HG03442 (cell line): ENCODE measurements at regions not wholly inside any gene's neighbourhood (a gene's known extent, or its start where the extent isn't known, plus 50 kb on each side); places are given as distances from the start of the nearest gene placed in this dataset.
"Not testable (repeated sequence)": the region's sequence is repeated elsewhere in the genome, so short reads cannot be mapped to it uniquely, and the experiment has no call there.

Experiments
- ATAC-seq: cut with Tn5 transposase; IDR thresholded peaks from one replicate; pipeline ENCODE4 v1.9.1; 2021; ENCODE audit warnings: mild to moderate bottlenecking, moderate library complexity; ENCODE audit not compliant: unreplicated experiment

GRCh38 chr15:68482246-68482645 is 50.3 kb upstream of the ITGA11 start:
- no peak for ATAC-seq

DNA sequence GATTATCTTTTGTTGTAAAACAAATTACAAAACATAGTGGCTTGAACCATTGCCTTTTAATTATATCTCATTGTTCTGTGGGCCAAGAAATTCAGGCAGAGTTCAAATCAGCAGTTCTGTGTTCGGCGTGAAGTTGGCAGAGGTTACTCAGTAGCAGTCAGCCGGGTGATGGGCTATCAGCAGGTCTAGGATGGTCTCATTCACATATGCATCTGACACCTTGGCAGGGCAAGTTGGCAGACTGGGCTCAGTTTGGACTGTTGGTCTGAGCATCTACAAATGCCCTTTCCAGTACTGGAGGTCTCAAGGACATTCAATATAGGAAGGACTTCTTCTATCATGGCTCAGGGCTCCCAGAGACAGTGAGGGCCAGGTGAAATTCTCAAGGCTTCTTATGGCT is 51.2 kb upstream of the ITGA11 start:
- no peak for ATAC-seq

GRCh38 chr15:68484220-68484619 is 52.3 kb upstream of the ITGA11 start:
- no peak for ATAC-seq

GRCh38 chr15:68484696-68485400 is 52.9 kb upstream of the ITGA11 start:
- ATAC-seq = no peak

- no peak for ATAC-seq
Measured at GRCh38 chr15:68485721-68486360, 53.9 kb upstream of the ITGA11 start.

DNA sequence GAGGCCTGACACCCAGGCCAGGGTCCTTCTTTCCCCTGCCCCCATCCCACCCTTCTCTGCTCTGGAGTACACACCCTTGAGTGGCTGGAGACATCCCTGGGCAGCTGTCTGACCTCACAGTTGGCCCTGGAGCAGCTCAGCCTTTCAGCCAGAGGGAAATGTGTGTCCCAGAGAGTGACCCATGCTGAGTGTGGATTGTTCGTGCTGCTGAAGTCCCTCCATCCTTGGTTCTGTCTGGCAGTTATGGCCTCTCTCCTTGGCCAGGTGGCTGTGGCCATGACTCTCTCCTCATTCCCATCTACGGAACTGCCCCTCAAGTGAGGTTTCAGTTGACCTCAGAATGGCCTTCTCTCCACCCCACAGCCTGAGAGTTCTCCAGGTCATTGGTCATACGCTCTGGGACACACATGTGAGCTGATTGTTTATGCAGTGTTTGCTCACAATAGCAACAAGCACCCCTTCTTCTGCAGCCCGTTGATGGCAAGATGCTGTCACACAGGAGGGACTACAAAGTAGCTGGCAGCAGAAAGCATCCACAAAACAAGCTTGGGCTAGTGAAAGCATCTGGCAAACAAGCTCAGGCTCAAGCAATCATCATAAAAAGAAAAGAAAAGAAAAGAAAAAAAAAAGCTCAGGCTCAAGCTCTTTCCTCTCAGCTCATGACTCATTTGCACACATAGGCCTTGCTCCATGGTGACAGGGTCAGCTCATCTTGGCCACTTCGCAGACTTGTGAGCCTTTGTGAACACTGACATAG is 55.3 kb upstream of the ITGA11 start:
- no peak for ATAC-seq

- ATAC-seq = no peak
Measured at GRCh38 chr15:68488290-68488689, 56.3 kb upstream of the ITGA11 start.

- no peak for ATAC-seq
Measured at GRCh38 chr15:68488966-68489365, 57.0 kb upstream of the ITGA11 start.

DNA sequence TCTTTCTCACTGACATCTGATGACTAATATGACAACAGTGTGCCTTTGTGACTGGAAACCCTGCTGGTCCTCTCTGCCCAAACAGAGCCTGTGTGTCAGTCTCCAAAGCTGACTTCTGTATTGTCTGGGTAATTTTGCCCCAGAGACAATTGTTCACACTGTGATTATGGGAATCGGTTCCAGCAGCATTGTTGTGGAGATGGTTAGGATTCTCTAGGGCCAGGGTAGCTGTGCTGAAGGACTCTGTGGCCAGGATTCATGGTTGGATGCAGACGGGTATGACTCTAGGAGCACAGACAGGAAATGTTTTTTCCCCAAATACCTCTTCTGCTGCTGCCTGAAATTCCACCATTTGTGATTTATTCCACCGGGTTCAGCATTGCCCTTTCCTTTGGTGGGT is 57.5 kb upstream of the ITGA11 start:
- no peak for ATAC-seq

- ATAC-seq = no peak
Measured at GRCh38 chr15:68491415-68492106, 59.6 kb upstream of the ITGA11 start.

GRCh38 chr15:68492855-68493254 is 60.9 kb upstream of the ITGA11 start:
- ATAC-seq = no peak

GRCh38 chr15:68493629-68494028 is 61.7 kb upstream of the ITGA11 start:
- ATAC-seq = no peak

DNA sequence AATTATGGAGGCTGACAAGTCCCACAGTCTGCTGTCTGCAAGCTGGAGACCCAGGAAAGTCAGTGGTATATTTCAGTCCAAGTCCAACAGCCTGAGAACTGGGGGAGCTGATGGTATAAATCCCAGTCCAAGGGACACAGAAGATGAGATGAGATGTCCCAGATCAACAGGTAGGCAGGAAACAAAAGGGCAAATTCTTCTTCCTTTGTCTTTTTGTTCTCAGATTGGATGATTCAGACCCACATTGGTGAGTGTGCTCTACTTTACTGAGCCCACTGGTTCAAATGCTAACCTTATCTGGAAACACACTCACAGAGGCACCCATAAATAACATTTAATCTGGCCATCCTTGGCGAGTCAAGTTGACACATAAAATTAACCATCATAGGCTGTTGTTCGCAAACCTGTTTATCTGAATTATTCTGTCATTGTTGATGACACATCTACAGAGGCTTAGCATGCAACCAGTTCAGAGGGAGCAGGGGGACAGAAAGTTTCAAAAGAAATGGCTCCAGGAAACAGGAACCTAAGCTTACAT is 62.7 kb upstream of the ITGA11 start:
- ATAC-seq = no peak

DNA sequence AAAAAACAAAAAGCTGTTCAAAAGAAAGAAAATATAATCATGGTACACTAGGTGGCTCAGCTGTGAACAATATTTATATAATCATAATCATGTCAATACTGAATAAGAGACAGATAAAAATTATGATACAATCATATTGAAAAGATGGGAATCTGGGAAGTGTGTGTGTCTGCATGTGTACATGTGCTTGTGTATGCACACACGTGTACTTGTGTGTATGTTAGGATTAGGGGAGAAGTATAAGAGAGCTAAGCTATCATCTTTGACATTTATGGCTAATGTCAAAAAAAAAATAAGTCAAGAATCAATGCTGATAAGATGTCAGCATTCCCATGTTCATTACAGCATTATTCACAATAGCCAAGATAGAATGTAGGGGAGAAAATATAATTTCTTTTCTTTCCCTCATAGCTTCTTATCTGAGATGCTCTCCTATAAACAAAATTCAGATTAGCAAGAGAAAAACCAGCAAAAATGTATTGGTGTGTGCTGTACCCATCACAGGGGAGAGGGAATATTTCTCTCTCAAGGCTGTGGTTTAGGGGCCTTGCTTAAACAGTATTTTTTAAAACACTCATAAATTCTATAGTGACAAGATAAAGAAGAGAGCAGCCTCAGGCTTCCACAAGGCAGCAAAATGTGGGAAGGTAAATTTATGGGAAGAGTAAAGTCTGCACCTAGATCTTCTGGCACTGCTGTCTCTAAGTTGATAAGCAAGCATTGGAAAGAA is 63.4 kb upstream of the ITGA11 start:
- no peak for ATAC-seq

DNA sequence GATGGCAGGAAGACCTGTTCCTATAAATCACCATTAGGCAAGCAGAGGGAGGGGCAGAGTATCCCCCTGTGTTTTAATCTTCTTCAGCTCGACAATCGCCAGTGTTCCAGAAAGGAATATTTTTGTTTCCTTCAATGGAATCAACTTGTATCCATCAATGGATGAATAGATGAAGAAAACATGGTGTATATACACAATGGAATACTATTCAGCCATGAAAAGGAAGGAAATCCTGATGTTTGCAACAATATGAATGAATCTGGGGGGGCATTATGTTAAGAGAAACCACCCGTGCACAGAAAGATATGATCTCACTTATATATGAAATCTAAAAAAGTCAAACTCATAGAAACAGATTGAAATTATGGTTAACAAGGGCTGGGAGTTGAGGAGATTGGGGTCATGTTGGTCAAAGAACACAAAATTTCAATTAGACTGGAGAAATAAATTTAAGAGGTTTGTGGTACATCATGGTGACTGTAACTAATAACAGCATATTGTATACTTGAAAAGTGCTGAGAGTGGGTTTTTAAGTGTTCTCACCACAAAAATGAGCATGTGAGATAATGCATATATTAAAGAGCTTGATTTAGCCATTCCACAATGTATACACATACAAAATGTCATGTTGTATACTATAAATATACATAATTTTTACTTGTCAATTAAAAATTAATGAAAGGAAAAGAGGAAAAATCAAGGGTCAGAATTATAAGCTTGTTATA is 64.2 kb upstream of the ITGA11 start:
- ATAC-seq = no peak

- not testable (repeated sequence) for ATAC-seq
Measured at GRCh38 chr15:68496751-68497150, 64.8 kb upstream of the ITGA11 start.

DNA sequence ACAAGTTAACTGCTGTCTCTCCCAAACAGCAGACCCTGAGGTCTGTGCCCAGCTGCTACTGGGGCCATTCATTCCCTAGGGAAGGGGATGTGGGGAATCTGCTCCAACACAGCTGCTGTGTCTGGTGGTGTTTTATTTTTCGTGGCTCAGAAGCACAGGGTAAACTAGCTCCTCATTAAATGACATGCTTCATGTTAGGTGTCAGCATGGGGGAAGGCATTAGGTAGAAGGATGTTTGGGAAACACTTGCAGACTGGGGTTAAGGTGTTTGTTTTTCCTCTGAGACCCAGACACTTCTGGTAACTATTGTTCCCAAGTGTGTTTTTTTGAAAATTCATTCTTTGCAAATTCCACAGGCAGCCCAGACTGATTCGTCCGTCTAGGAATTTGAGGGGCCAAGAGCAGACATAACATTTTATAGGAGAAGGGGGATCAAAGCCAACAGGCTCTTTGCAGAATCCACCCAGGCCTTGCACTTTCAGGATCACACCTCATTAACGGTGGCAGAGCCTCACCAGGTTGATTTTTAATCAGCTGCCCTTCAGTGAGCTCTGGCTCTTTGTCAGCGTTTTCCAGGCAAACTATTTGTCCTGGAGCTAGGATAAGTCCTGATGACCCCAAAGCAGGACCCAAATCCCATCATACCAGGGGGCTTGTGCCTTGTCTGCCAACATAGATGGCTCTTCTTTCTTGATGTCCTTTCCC is 65.4 kb upstream of the ITGA11 start:
- no peak for ATAC-seq

DNA sequence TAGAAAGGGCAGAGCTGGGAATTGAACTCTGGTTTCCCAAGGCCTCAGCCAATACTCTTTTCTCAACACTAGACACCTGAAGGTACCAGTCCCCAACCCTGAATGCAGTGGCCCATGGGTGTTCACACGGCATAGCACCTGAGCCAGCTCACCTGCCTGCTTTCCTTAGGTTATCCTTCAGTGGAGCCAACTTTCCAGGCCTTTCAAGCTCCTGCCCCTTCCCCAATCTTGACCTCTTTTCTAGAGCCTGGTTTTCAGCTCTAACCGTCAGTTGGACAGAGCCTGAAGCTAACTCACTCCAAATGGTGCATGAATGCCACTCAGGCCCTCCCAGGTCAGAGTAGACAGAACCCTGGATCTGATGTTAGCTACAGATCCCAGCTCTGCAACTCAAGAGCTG is 66.1 kb upstream of the ITGA11 start:
- ATAC-seq = no peak

DNA sequence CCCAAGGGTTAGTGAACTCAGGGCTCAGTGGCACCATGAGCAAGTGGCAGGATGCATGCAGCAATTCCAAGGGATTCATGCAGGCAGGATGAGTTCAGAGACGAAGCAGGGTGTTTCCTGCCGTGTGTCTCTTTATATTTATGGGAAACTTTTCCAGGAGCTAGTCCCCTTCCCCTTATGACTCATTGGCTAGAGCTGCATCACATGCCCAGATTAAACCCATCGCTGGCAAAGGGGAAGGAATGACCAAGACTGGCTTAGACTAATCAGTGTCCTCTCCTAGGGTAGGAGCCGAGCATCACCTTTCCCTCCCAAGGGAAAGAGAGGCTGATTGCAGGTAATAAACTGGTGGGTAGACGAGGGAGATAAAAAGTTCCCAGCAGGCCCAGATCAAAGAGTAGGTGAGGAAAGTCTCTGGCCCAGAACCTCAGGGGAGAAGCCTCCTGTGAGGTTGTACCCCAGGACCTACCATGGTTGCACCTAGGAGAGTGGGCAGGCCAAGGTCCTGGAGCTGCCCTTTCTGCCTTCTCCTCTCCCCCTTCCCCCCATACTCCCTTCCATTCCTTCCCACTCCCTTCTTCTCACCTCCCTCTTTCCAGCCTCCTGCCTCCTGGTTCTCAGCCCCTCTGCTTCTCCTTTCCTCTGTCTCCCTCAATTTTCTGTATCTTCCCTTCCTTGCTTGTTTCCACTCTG is 67.8 kb upstream of the ITGA11 start:
- ATAC-seq = no peak
